DND-41 (cell line): ENCODE measurements at regions not wholly inside any gene's neighbourhood (a gene's known extent, or its start where the extent isn't known, plus 50 kb on each side); places are given as distances from the start of the nearest gene placed in this dataset.

Experiments used
- ATAC-seq: fragments of 200-7000 bp; cut with Tn5 transposase; 3 replicates; pipeline ENCODE4 v1.9.1; 2021; ENCODE audit warnings: low read depth; ENCODE audit not compliant: insufficient read depth
- DNase-seq: peaks from one replicate; pipeline ENCODE4 v3.0.0-alpha.2; 2020
- H2AFZ ChIP-seq: 2 replicates; pipeline ENCODE4 v1.6.0; 2012; ENCODE audit warnings: low read depth, low read length
- H3K27ac ChIP-seq: 2 replicates; pipeline ENCODE4 v1.5.1; 2012; ENCODE audit warnings: low read length, inconsistent platforms
- H3K27me3 ChIP-seq: fragments of 200-600 bp; sonication (generic); 2 replicates; pipeline ENCODE4 v1.6.0; 2012; ENCODE audit warnings: low read length, mild to moderate bottlenecking, inconsistent platforms; ENCODE audit not compliant: insufficient read depth, poor library complexity
- H3K36me3 ChIP-seq: 2 replicates; pipeline ENCODE4 v1.5.1; 2012; ENCODE audit warnings: low read length, inconsistent platforms; ENCODE audit not compliant: insufficient read depth
- H3K4me1 ChIP-seq: 2 replicates; pipeline ENCODE4 v1.5.1; 2012; ENCODE audit warnings: mild to moderate bottlenecking, low read length; ENCODE audit not compliant: insufficient read depth
- H3K4me2 ChIP-seq: 2 replicates; pipeline ENCODE4 v1.6.0; 2012; ENCODE audit warnings: mild to moderate bottlenecking, moderate library complexity, low read length, inconsistent platforms; ENCODE audit not compliant: insufficient read depth
- H3K4me3 ChIP-seq, 2 experiments: fragments of 200-600 bp in 1 of 2; shearing (Covaris generic) in 1 of 2; 2 replicates each; pipeline ENCODE4 v1.5.1; 2012 to 2016; ENCODE audit warnings: inconsistent platforms in 2 of 2, low read length in 2 of 2, mild to moderate bottlenecking in 2 of 2, low read depth in 1 of 2, moderate library complexity in 1 of 2
- H3K79me2 ChIP-seq: 2 replicates; pipeline ENCODE4 v1.6.0; 2012; ENCODE audit warnings: low read length, inconsistent platforms; ENCODE audit not compliant: insufficient read depth
- H3K9ac ChIP-seq: 2 replicates; pipeline ENCODE4 v1.6.0; 2012; ENCODE audit warnings: low read depth, mild to moderate bottlenecking, inconsistent platforms, low read length, moderate library complexity
- H3K9me3 ChIP-seq: 2 replicates; pipeline ENCODE4 v1.5.1; 2012; ENCODE audit warnings: low read length, moderate library complexity, mild to moderate bottlenecking, inconsistent platforms; ENCODE audit not compliant: insufficient read depth, severe bottlenecking
- H4K20me1 ChIP-seq: 2 replicates; pipeline ENCODE4 v1.6.0; 2012; ENCODE audit warnings: low read length; ENCODE audit not compliant: insufficient read depth
- EZH2 ChIP-seq: IDR thresholded peaks from 3 replicates; pipeline ENCODE4 v1.6.1; 2012; ENCODE audit warnings: borderline replicate concordance, low read depth, mild to moderate bottlenecking, moderate library complexity, low read length, inconsistent platforms; ENCODE audit not compliant: severe bottlenecking
- TF ChIP-seq, protein P1 (sequence below): IDR thresholded peaks from 2 replicates; pipeline ENCODE4 v1.5.1; 2012; ENCODE audit warnings: borderline replicate concordance, low read length, moderate library complexity, mild to moderate bottlenecking; ENCODE audit not compliant: poor library complexity, severe bottlenecking; ENCODE audit errors: extremely low read depth

DNA sequence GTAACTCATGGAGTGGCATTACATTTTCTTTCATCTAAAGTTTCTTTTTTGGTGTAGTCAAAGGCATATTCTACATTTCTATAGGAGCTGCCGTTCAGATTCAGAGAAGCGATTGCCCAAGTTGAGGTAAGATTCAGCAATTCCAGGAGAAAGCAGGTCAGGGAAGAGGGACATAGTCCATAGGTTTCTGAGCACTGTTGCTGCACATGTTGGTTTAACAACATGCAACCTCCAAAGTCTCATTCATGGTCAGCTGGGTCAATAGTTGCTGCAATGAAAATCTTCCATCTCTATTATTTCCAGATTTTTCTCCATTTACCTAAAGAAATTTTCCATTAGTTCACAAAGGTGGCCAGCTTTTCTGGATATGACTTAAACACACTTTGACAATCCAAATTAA lies 682.3 kb upstream of the MAN1A1 start:
- no peak for DNase-seq
- Histone ChIP-seq H3K9me3 (no peaks in the 10 kb centered on the region), H3K4me1 (no peaks in the 10 kb centered on the region), H2AFZ (no peak overlapping the region), H4K20me1 (no peaks in the 10 kb centered on the region), H3K36me3 (no peaks in the 10 kb centered on the region), H3K27me3 (no peaks in the 10 kb centered on the region), H3K27ac (no peak overlapping the region), H3K4me2 (no peak overlapping the region), H3K4me3 (no peak overlapping the region), H3K9ac (no peak overlapping the region), H3K79me2 (no peaks in the 10 kb centered on the region)
- no peak for ATAC-seq
- TF ChIP-seq, protein P1, sequence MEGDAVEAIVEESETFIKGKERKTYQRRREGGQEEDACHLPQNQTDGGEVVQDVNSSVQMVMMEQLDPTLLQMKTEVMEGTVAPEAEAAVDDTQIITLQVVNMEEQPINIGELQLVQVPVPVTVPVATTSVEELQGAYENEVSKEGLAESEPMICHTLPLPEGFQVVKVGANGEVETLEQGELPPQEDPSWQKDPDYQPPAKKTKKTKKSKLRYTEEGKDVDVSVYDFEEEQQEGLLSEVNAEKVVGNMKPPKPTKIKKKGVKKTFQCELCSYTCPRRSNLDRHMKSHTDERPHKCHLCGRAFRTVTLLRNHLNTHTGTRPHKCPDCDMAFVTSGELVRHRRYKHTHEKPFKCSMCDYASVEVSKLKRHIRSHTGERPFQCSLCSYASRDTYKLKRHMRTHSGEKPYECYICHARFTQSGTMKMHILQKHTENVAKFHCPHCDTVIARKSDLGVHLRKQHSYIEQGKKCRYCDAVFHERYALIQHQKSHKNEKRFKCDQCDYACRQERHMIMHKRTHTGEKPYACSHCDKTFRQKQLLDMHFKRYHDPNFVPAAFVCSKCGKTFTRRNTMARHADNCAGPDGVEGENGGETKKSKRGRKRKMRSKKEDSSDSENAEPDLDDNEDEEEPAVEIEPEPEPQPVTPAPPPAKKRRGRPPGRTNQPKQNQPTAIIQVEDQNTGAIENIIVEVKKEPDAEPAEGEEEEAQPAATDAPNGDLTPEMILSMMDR: no peak
- TF ChIP-seq EZH2: no peak

DNA sequence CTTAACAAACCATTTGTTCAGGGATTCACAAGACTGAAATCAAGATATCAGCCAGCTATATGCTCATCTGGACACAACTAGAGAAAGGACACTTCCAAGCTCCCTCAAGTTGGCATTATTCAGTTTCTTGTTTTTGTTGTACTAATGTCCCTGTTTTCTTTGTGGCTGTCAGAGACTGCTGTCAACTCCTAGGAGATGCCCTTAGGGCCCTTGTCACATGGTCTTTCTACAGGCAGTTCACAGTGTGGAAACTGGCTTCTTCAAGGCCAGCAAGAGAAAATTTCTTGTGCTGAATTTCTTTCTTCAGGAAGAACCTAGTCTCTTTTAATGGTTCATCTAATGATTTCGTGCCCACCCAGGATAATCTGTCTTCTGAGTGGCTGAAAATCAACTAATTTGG lies 677.2 kb upstream of the MAN1A1 start:
- DNase-seq: no peak
- H3K4me3 ChIP-seq: no peak overlapping the region
- ATAC-seq: no peak
- H3K27ac ChIP-seq: no peak overlapping the region
- H3K79me2 ChIP-seq: no peaks in the 10 kb centered on the region
- no peak overlapping the region for H3K9ac ChIP-seq
- TF ChIP-seq, protein P1: no peak
- no peak for TF ChIP-seq EZH2
- H3K27me3 ChIP-seq: no peaks in the 10 kb centered on the region
- H2AFZ ChIP-seq: no peak overlapping the region
- H3K4me1 ChIP-seq: no peaks in the 10 kb centered on the region
- H3K36me3 ChIP-seq: no peaks in the 10 kb centered on the region
- no peak overlapping the region for H3K4me2 ChIP-seq
- H4K20me1 ChIP-seq: no peaks in the 10 kb centered on the region
- no peaks in the 10 kb centered on the region for H3K9me3 ChIP-seq

DNA sequence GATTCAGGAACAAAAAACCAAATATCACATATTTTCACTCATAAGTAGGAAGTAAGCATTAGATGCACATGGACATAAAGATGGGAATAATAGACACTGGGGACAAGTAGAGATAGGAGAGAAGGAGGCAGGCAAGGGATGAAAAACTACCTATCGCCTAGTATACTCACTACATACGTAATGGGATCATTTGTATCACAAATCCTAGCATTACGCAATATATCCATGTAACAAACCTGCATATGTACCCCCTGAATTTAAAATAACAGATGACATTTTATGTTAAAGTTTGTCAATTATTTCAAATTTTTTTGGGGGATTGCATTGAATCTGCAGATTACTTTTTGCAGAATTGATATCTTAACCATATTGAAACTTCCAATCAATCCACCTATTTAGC lies 660.5 kb upstream of the MAN1A1 start:
- Histone ChIP-seq H3K4me1 (no peaks in the 10 kb centered on the region), H3K36me3 (no peaks in the 10 kb centered on the region), H3K79me2 (no peaks in the 10 kb centered on the region), H3K4me3 (no peak overlapping the region), H3K4me2 (no peak overlapping the region), H3K9me3 (no peaks in the 10 kb centered on the region), H3K27ac (no peak overlapping the region), H4K20me1 (no peaks in the 10 kb centered on the region), H2AFZ (no peak overlapping the region), H3K9ac (no peak overlapping the region), H3K27me3 (no peaks in the 10 kb centered on the region)
- ATAC-seq: no peak
- TF ChIP-seq, protein P1: no peak
- TF ChIP-seq EZH2: no peak
- no peak for DNase-seq

DNA sequence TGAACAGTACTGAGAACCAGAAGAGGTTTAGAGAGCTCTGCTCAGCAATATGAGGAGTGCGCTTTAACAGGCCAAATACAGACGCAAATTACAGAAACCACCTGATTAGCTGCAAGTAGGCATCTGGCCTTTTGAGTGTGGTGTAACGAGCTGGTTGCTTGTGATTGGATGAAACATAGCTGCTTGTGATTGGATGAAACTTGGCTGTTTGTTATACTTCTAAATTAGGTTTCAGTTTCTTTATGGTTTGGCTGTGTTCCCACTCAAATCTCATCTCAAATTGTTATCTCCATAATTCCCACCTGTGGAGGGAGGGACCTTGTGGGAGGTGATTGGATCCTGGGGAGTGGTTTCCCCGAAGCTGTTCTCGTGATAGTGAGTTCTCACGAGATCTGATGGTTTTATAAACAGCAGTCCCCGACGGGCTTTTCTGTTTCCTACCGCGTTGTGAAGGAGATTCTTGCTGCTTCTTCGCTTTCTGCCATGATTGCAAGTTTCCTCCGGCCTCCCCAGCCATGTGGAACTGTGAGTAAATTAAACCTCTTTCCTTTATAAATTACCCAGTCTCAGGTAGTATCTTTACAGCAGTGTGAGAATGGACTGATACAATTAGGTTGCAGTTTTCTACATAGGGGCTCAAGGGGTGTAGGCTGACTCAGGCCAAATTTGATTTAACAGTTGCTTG lies 655.9 kb upstream of the MAN1A1 start:
- no peak for ATAC-seq
- H3K4me3 ChIP-seq: no peak overlapping the region
- no peak overlapping the region for H2AFZ ChIP-seq
- no peaks in the 10 kb centered on the region for H3K79me2 ChIP-seq
- H3K9ac ChIP-seq: no peak overlapping the region
- no peak for DNase-seq
- H3K4me1 ChIP-seq: no peaks in the 10 kb centered on the region
- no peaks in the 10 kb centered on the region for H3K36me3 ChIP-seq
- no peak overlapping the region for H3K27ac ChIP-seq
- H4K20me1 ChIP-seq: no peaks in the 10 kb centered on the region
- no peak overlapping the region for H3K4me2 ChIP-seq
- no peaks in the 10 kb centered on the region for H3K27me3 ChIP-seq
- TF ChIP-seq EZH2: no peak
- TF ChIP-seq, protein P1: no peak
- no peaks in the 10 kb centered on the region for H3K9me3 ChIP-seq
